Activated naive CD4-positive, alpha-beta T cell treated with anti-CD3 and anti-CD28 coated beads, Interleukin-2, amount 50 U/mL, for 72 hours (primary cell): ENCODE measurements at regions not wholly inside any gene's neighbourhood (a gene's known extent, or its start where the extent isn't known, plus 50 kb on each side); places are given as distances from the start of the nearest gene placed in this dataset.
"Not testable (repeated sequence)": the region's sequence is repeated elsewhere in the genome, so short reads cannot be mapped to it uniquely, and the experiment has no call there.

Source experiments
- ATAC-seq, 2 donors: fragments of 150-1000 bp; cut with Tn5 transposase; 2 replicates each; pipeline ENCODE4 v1.10.0; 2021; ENCODE audit warnings: mild to moderate bottlenecking in 2 of 2, moderate library complexity in 2 of 2
- DNase-seq, 2 donors: peaks; one replicate each; pipeline ENCODE4 v3.0.0; 2021 to 2022; ENCODE audit warnings: low spot score in 2 of 2
- H3K27ac Mint-ChIP-seq, 2 donors: one replicate each; pipeline ENCODE4 v1.8.0; 2022; ENCODE audit warnings: mild to moderate bottlenecking in 2 of 2, mixed read lengths in 2 of 2
- H3K36me3 Mint-ChIP-seq, 2 donors: one replicate each; pipeline ENCODE4 v1.8.0; 2022; ENCODE audit warnings: mixed read lengths in 2 of 2
- H3K9me3 Mint-ChIP-seq, 2 donors: one replicate each; pipeline ENCODE4 v1.8.0; 2022; ENCODE audit warnings: mixed read lengths in 2 of 2

DNA sequence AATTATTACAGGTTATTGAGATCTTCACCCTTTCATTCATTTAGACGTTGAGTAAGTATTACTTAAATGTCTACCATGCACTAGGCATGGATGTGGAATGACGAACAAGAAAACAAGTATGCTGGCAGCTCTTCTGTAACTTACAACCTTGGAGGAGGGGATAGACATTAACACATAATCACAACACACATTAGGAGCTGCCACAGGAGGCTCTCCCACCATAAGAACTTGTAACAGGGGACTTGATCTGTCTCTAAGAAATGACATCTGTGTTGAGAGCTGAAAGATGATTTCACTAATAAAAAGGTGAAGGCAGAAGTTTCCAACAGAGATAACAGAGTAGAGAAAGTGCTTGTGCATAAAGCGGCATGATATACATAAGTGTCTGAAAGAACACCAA is 384.7 kb upstream of the ZEB2 start:
- DNase-seq (no peak), ATAC-seq (no peak)
- Mint-ChIP-seq H3K36me3 (peaks cover 0 to 7% of the 10 kb centered on the region in 2 donors), H3K27ac (no peak overlapping the region), H3K9me3 (peaks cover 6% of the 10 kb centered on the region in 2 donors)

DNA sequence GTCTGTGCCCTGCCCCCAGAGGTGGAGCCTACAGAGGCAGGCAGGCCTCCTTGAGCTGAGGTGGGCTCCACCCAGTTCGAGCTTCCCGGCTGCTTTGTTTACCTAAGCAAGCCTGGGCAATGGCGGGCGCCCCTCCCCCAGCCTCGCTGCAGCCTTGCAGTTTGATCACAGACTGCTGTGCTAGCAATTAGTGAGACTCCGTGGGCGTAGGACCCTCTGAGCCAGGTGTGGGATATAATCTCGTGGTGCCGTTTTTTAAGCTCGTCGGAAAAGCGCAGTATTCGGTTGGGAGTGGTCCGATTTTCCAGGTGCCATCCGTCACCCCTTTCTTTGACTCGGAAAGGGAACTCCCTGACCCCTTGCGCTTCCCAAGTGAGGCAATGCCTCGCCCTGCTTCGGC is 383.1 kb upstream of the ZEB2 start:
- not testable (repeated sequence) for H3K27ac Mint-ChIP-seq, DNase-seq, ATAC-seq, H3K9me3 Mint-ChIP-seq, H3K36me3 Mint-ChIP-seq

DNA sequence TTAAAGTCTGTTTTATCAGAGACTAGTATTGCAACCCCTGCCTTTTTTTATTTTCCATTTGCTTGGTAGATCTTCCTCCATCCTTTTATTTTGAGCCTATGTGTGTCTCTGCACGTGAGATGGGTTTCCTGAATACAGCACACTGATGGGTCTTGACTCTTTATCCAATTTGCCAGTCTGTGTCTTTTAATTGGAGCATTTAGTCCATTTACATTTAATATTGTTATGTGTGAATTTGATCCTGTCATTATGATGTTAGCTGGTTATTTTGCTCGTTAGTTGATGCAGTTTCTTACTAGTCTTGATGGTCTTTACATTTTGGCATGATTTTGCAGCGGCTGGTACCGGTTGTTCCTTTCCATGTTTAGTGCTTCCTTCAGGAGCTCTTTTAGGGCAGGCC is 381.5 kb upstream of the ZEB2 start:
- H3K9me3 Mint-ChIP-seq, DNase-seq, H3K36me3 Mint-ChIP-seq, H3K27ac Mint-ChIP-seq, ATAC-seq: not testable (repeated sequence)

DNA sequence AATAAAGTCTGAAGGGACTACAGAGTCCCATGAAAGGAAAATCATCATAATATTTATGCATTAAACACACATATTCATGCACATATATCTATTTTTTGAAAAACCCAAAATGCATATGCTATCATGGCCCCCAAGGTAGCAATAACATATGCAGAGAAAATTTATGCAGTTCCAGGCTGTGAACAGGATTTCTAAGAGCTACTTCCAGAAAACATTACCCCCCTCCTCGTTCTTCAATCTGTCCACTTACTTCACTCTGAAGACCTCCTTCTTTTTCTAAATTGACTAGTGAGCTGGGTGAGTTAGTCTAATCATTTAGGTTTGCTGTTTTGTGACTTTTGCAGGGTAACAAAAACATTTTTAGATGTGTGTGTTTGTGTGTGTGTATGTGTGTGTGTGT is 376.4 kb upstream of the ZEB2 start:
- ATAC-seq (no peak), DNase-seq (no peak)
- H3K27ac Mint-ChIP-seq, result no peak overlapping the region
- H3K9me3 Mint-ChIP-seq, result no peaks in the 10 kb centered on the region
- no peaks in the 10 kb centered on the region for H3K36me3 Mint-ChIP-seq

DNA sequence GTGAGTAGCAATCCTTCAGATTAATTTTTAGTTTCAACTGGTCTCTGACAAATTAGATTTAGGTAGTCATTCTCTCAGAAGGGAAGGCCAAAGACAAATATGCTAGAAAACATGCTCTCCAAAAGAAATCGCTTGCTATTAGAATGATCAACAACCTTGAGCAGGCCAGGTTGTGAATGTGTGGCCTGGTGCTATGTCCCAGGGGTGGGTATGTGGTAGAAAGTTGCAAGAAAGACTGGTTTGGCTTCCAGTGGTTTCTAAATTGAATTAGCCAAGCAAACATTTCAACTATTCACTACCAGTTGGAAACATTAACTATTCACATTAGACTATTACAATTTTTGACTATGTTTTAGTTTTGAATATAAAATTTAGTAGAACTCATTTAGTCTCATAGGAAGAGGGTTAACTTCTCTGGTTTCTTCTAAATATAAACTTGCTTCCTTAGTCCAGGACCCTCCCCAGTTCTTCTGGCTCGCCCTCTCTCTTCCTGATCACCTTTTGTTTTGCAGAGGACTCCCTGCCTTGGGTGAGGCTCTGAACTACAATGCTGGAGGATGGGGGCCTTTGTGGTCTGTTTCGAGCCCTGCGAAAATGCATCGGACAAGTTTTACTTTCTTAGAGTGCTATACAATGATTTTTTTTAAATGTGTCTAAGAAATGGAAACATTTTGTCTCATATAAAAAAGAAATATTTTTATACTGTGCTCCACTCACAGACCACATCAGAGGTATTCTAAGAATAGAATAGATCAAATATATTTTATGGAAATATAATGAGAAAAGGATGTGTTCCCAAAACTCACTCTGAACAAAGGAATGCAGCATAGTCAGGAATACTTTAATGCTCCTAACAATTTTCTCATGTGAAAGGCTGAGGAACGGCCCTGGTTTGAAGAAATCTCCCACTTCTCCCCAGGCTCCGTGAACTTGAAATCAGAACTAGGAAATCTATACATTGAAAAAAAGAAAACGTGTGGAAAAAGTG is 375.0 kb upstream of the ZEB2 start:
- ATAC-seq, result no peak

DNA sequence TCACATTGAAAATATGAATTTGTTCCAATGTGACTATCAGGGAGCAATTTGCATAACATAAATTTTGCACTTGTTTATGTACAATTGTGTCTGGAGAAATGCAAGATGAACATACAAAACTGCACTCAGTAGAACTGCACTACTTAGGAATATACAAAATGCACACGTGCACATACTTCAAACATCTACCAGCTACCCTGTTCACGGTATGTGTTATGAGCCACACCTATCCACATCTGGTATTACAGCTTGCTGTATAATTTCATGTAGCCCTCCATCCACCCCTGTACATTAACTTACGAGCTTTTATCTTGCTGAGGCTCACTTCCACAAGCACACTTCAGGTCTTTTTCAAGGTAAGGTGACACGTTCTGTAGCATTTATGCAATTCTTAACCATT is 373.5 kb upstream of the ZEB2 start:
- ATAC-seq, result no peak
- no peaks in the 10 kb centered on the region for H3K36me3 Mint-ChIP-seq
- DNase-seq, result no peak
- no peak overlapping the region for H3K27ac Mint-ChIP-seq
- H3K9me3 Mint-ChIP-seq, result no peaks in the 10 kb centered on the region

More for the DNA sequence above, 375.0 kb upstream of the ZEB2 start:
- H3K27ac Mint-ChIP-seq, result no peak overlapping the region
- no peak for DNase-seq
- H3K9me3 Mint-ChIP-seq, result no peaks in the 10 kb centered on the region
- no peaks in the 10 kb centered on the region for H3K36me3 Mint-ChIP-seq

DNA sequence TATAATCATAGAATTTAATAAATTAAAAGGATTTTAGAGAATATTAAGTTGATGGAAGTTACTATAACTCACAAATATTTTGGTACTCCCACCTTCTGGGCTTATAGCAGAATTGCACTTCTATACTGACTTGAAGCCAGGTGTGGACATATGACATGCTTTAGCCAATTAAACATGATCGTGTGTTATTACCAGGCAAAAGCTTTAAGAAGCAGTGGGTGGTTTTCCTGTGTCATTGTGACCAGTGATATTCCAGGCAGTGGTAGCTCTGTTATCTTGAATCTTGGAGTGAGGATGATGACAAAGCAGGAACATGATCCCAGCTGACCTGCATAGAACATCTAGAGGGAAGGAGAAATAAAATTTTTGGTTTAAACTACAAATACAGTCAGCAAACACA is 370.9 kb upstream of the ZEB2 start:
- no peak overlapping the region for H3K27ac Mint-ChIP-seq
- ATAC-seq (no peak), DNase-seq (no peak)
- H3K36me3 Mint-ChIP-seq, result no peaks in the 10 kb centered on the region
- no peaks in the 10 kb centered on the region for H3K9me3 Mint-ChIP-seq

DNA sequence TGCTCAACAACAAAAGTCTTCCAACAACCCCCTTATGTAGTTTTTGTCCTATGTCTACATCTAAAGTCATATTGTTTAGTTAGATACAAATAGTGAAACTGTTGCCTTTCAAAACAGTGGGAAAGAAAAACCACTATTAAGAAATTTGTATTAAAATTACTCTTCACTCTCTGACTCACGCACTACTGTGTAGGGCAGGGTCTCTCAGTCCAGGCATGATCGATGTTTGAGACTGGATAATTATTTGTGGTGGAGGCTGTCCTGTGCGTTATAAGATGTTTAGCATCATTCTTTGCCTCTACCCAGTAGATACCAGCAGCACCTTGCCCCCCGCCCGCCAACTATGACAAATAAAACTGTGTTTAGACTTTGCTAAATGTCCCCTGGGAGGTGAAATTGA is 369.4 kb upstream of the ZEB2 start:
- no peak overlapping the region for H3K27ac Mint-ChIP-seq
- no peak for ATAC-seq
- H3K9me3 Mint-ChIP-seq, result no peaks in the 10 kb centered on the region
- no peaks in the 10 kb centered on the region for H3K36me3 Mint-ChIP-seq
- no peak for DNase-seq

DNA sequence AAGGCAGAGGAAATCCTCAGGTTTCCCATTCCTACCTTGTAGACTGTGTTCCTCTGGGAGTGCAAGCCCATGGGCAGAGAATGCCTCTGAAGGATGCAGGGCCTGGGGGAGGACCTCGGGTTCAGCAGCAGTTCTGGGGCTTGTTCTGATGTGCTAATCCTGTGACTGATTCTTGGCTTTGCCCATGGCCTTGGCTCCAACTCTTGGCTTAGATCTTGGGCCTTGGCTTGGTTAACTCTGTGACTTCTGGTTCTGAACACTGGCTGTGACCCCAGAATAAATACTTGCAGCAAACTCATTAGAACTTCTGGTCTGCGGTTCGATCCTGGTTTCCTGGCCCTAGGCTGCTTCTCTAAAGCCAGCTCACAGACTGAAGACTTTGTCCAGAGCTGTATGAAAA is 366.9 kb upstream of the ZEB2 start:
- no peak for ATAC-seq
- Mint-ChIP-seq H3K27ac (no peak overlapping the region), H3K36me3 (no peaks in the 10 kb centered on the region), H3K9me3 (no peaks in the 10 kb centered on the region)
- DNase-seq, result no peak

DNA sequence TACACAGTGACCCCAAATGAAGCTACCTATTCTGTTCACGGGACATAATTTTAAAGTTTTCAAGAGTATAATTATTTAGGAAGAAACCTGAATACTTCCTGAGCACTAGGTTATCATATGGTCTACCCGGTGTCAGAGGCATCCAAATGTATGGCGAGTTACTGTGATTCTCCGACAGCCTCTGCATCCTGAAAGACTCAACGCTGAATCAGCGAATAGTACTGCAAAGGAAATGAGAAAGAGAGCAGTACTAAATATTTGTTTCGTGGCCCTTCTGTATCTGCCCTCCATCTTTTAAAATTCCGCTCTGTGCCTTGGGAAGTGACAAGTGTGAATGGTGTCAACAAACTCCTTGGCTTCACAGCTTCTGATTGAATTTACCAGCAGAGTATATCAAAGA is 358.0 kb upstream of the ZEB2 start:
- Mint-ChIP-seq H3K9me3 (peaks cover 3 to 5% of the 10 kb centered on the region in 2 donors), H3K27ac (no peak overlapping the region), H3K36me3 (no peaks in the 10 kb centered on the region)
- no peak for DNase-seq
- no peak for ATAC-seq

DNA sequence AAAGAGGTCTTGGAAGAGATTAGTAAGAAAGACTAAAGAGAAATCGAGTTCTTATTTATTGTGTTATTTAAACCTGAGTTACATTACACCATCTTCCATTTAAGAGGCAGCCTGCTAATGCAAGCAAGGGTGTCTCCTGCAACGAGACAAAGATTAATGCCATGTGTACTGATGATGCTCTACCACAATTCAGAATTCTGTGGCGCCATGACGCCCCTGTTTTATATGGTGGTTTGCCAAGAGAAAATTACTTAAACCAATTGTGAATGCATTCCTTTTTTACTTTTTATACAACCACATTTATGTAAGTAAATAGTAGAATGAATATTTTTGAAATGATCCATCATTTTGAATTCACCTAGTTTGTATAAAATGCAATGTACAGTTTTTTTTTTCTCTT is 356.1 kb upstream of the ZEB2 start:
- ATAC-seq, result no peak
- Mint-ChIP-seq H3K9me3 (peaks cover 0 to 5% of the 10 kb centered on the region in 2 donors), H3K27ac (no peak overlapping the region), H3K36me3 (no peaks in the 10 kb centered on the region)
- no peak for DNase-seq

DNA sequence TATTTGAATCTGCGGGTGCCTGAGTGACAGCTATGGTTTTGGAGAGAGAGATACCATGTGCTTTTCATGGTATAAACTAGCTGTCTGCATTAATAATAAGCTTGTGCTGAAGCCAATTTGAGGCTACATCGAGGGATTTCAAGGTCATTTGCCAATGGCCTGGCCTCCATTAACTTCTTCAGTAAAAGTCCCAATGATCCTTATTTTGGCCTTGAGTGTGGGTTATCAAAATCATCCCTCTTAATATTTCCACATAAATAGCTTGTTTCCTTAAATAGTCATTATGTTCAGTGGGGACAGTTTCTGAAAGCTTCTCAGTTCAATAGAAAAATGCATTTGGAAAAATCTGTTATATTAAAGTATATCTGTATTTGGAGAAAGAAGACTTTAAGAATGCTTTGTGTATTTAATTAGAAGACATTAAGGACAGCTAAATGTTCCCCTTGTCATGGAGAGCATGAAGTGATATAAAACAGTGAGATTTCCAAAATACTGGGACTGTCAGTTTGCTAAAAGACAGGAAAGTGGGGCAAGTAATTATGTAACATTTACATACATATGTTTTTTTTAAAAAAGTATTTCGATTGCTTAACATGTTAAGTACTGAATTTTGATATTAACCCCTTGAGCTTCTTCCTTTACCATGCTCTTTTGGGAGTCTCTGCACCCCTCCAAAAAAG is 355.5 kb upstream of the ZEB2 start:
- H3K27ac Mint-ChIP-seq, result no peak overlapping the region
- no peaks in the 10 kb centered on the region for H3K36me3 Mint-ChIP-seq
- no peak for ATAC-seq
- DNase-seq, result no peak
- peaks cover 0 to 5% of the 10 kb centered on the region in 2 donors for H3K9me3 Mint-ChIP-seq

DNA sequence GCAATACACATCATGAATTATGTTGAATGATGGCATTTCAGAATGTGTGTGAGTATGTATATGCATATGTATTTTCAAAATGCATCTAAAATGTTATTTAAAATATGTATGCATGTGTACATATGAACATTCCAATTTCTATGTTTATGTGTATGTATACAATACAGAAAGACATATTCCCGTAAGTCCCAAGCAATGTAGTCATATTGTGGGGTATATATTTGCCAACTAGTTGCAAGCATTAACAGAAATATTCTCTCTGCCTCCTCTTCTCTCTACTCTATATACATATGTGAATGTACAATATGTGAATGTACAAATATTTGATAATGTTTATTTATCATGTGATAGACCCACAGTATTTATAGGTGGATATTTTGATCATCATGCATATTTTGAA is 345.8 kb upstream of the ZEB2 start:
- no peaks in the 10 kb centered on the region for H3K36me3 Mint-ChIP-seq
- ATAC-seq, result no peak
- no peak overlapping the region for H3K27ac Mint-ChIP-seq
- DNase-seq, result no peak
- peaks cover 0 to 3% of the 10 kb centered on the region in 2 donors for H3K9me3 Mint-ChIP-seq

DNA sequence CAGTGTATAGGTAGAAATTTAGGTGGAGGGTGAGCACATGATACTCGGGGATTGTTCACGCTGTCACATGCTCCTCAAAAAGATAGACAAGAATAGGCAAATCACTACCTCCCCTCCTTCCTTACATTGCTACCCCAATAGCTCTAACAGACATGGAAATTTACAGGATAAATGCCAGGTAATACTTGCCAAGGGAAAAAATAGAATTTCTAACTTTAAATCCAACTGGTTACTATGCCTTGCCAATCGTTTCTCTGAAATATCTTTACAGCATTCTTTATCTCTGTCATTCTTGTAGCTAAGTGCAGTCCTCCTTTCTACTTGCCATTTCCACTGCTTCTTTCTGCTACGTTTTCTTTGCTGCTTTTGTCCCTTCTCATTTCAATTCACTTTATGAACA is 339.8 kb upstream of the ZEB2 start:
- H3K27ac Mint-ChIP-seq, result no peak overlapping the region
- ATAC-seq (no peak), DNase-seq (no peak)
- no peaks in the 10 kb centered on the region for H3K36me3 Mint-ChIP-seq
- no peaks in the 10 kb centered on the region for H3K9me3 Mint-ChIP-seq

DNA sequence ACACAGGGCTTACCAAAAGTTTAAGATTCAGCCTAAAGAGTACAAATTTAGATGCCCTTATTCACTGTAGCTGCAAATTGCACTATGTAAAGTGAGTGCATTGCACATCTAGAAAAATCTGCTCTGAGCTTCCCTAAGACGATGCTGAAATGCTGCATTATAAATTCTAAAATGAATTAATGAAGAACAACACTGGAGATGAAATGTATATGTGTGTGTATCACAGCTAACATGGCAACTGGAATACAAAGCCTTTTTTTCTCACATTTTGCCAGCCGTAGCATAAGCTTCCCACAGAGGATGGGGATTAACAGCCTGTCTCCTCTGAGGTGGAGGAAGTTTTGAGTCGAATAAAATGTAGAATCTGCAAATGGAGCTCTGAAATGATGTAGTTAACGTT is 338.3 kb upstream of the ZEB2 start:
- Mint-ChIP-seq H3K27ac (no peak overlapping the region), H3K36me3 (no peaks in the 10 kb centered on the region), H3K9me3 (no peaks in the 10 kb centered on the region)
- ATAC-seq (no peak), DNase-seq (no peak)

DNA sequence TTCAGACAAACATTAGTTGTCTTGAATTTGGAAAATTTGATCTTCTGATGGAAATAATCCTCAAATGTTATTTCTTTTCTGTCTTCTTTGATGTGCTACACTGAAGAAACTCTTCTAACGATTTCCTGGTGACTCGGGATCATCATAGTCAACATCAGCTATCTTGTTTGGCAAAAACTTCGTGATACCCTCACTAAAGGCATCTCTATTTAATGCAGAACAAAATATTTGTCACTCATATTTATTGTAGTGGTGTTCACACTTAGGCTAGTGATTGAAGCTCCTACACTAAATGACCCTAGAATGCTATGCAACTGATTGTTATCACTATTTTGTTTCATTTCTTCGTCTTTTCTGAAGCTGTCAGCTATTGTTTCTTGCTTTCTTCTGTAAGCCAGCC is 334.7 kb upstream of the ZEB2 start:
- H3K36me3 Mint-ChIP-seq, result no peaks in the 10 kb centered on the region
- DNase-seq (no peak), ATAC-seq (no peak)
- H3K27ac Mint-ChIP-seq, result no peak overlapping the region
- H3K9me3 Mint-ChIP-seq, result no peaks in the 10 kb centered on the region

DNA sequence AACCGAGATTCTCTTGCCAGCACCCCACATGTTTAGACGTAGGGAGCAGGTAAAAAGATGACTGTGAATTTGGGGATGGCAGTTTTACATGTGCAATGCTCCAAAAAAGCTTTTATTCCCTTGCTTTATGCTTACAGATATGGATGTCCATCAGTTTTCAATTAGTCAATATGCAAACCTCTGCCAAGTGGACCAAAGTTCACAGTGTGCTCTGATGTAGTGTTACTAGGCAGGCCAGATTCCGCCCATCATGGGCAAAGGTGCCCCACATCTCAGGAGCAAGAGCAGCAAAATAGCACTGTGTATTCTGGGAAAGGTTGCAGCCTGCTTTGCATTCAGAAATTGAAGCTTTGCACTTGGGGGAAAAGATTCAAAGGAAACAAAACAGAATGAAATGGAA is 329.7 kb upstream of the ZEB2 start:
- DNase-seq (no peak), ATAC-seq (no peak)
- no peaks in the 10 kb centered on the region for H3K36me3 Mint-ChIP-seq
- H3K9me3 Mint-ChIP-seq, result no peaks in the 10 kb centered on the region
- H3K27ac Mint-ChIP-seq, result no peak overlapping the region

DNA sequence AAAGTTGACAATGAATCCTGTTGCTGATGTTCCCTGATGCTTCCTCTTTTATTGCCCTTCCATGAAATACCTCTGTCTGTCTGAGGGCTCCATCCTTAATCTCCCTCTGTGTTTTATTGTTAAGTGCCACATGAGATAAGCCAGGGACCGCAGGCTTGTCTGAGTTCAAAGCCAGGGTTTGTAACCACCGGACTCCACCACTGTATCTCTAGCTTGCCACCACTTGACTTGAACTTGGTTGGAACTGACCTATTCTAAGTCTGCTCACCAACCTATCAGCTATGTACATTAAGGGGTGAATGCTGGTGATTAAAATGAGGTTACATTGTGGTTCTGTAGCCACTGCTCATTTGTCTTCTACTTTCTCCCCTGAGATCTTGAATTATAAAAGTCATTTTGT is 328.5 kb upstream of the ZEB2 start:
- DNase-seq, result no peak
- H3K9me3 Mint-ChIP-seq, result no peaks in the 10 kb centered on the region

More for the DNA sequence above, 328.5 kb upstream of the ZEB2 start:
- H3K27ac Mint-ChIP-seq, result no peak overlapping the region
- no peaks in the 10 kb centered on the region for H3K36me3 Mint-ChIP-seq
- no peak for ATAC-seq
